HepG2 (cell line): ENCODE measurements at regions not wholly inside any gene's neighbourhood (a gene's known extent, or its start where the extent isn't known, plus 50 kb on each side); places are given as distances from the start of the nearest gene placed in this dataset.
"Not testable (repeated sequence)": the region's sequence is repeated elsewhere in the genome, so short reads cannot be mapped to it uniquely, and the experiment has no call there.

ENCODE experiments used
- ATAC-seq: fragments of 200-7000 bp; cut with Tn5 transposase; 3 replicates; pipeline ENCODE4 v1.9.1; 2020; ENCODE audit warnings: mild to moderate bottlenecking, moderate library complexity
- BruUV-seq: library from RNA; stranded (reverse); fragments of 400-500 nt; replicated peaks from 2 replicates; lab custom pipeline; 2021; lab: Mats Ljungman, UMichigan
- CTCF ChIA-PET: fragments of 300-600 bp; formaldehyde crosslinking; extraction: SDS; loops from one replicate; lab custom pipeline; 2021; ENCODE audit warnings: low total read pairs, inconsistent platforms, low intra/inter-chr PET ratio; lab: Yijun Ruan, JAX
- POLR2A ChIA-PET: fragments of 350-600 bp; sonication (Branson Sonifier 250); formaldehyde crosslinking; loops from one replicate; lab custom pipeline; 2020; ENCODE audit warnings: antibody characterized with exemption, inconsistent platforms; lab: Yijun Ruan, JAX
- DNase-seq: peaks from one replicate; pipeline ENCODE4 v3.0.0-alpha.2; 2015; ENCODE audit warnings: low spot score
- FAIRE-seq: peaks from 3 replicates; lab custom pipeline; 2011; peaks lifted over from hg19 to GRCh38; lab: Jason Lieb, UNC
- H2AFZ ChIP-seq: one replicate; pipeline ENCODE4 v1.6.1; 2011; ENCODE audit warnings: low read length, inconsistent platforms
- H3K27ac ChIP-seq: fragments of 300-600 bp; 3 replicates; pipeline ENCODE4 v1.8.0; 2011; ENCODE audit warnings: mixed run types, mild to moderate bottlenecking, mixed read lengths, low read length, inconsistent platforms; ENCODE audit not compliant: insufficient read depth; ENCODE audit errors: extremely low read length
- H3K27me3 ChIP-seq, 2 experiments: fragments of 200-600 bp in 1 of 2; 2 replicates in 1 of 2; 3 replicates in 1 of 2; pipeline versions ENCODE4 v1.6.0 to v1.8.0; 2011; ENCODE audit warnings: low read length in 2 of 2, mild to moderate bottlenecking in 2 of 2, moderate library complexity in 2 of 2, inconsistent platforms in 1 of 2; ENCODE audit not compliant: insufficient read depth in 2 of 2, control insufficient read depth in 1 of 2
- H3K36me3 ChIP-seq, 2 experiments: fragments of 200-600 bp in 1 of 2; replicated peaks in 1 of 2; 2 replicates in 1 of 2; 3 replicates in 1 of 2; pipeline versions ENCODE4 v1.5.1 to v1.8.0; 2011; ENCODE audit warnings: low read length in 2 of 2, inconsistent platforms in 1 of 2; ENCODE audit not compliant: insufficient read depth in 2 of 2, control insufficient read depth in 1 of 2
- H3K4me1 ChIP-seq: 2 replicates; pipeline ENCODE4 v1.5.1; 2012; ENCODE audit warnings: low read length, inconsistent platforms; ENCODE audit not compliant: insufficient read depth
- H3K4me2 ChIP-seq: 2 replicates; pipeline ENCODE4 v1.6.0; 2011; ENCODE audit warnings: low read depth, low read length, inconsistent platforms
- H3K4me3 ChIP-seq, 3 experiments: fragments of 200-600 bp in 1 of 3; sonication (generic), shearing (Covaris generic) in 1 of 3; replicated peaks in 1 of 3; 2 replicates each; pipeline ENCODE4 v1.5.1; 2011 to 2016; ENCODE audit warnings: low read length in 3 of 3, inconsistent platforms in 2 of 3, low read depth in 2 of 3, mild to moderate bottlenecking in 2 of 3, control low read depth in 1 of 3, mixed read lengths in 1 of 3; ENCODE audit not compliant: insufficient read depth in 1 of 3
- H3K79me2 ChIP-seq: one replicate; pipeline ENCODE4 v1.6.1; 2011; ENCODE audit warnings: low read length, inconsistent platforms; ENCODE audit not compliant: insufficient read depth
- H3K9ac ChIP-seq: 2 replicates; pipeline ENCODE4 v1.6.0; 2011; ENCODE audit warnings: mild to moderate bottlenecking, low read depth, low read length, inconsistent platforms; ENCODE audit not compliant: insufficient read depth
- H3K9me3 ChIP-seq: 2 replicates; pipeline ENCODE4 v1.5.1; 2012; ENCODE audit warnings: mild to moderate bottlenecking, low read length
- H4K20me1 ChIP-seq: 2 replicates; pipeline ENCODE4 v1.6.0; 2011; ENCODE audit warnings: inconsistent platforms, mild to moderate bottlenecking, low read length, moderate library complexity; ENCODE audit not compliant: insufficient read depth
- MAFF ChIP-seq: IDR thresholded peaks from 2 replicates; pipeline ENCODE4 v1.6.1; 2011; ENCODE audit warnings: low read depth, low read length, improper control_type of control experiment
- MAFK ChIP-seq, 2 experiments: IDR thresholded peaks in 1 of 2; conservative IDR thresholded peaks in 1 of 2; 2 replicates each; pipeline ENCODE4 v1.6.1; 2011; ENCODE audit warnings: improper control_type of control experiment in 2 of 2, low read length in 2 of 2
- ZNF432 ChIP-seq: sonication (generic); formaldehyde crosslinking; IDR thresholded peaks from 2 replicates; pipeline ENCODE4 v1.5.0; 2020; ENCODE audit warnings: missing genetic modification reagents, mild to moderate bottlenecking, borderline replicate concordance
- WGBS: methylation state at CpG from one replicate; pipeline ENCODE4 v1.1.6; 2017; ENCODE audit warnings: low lambda C conversion rate; 5-methylcytosine and 5-hydroxymethylcytosine counted together
- in situ Hi-C: cut with HindIII; loops from 2 replicates; pipeline ENCODE4 v1.10.0; 2017; ENCODE audit warnings: low pct_unique_long_range_greater_than_20kb; ENCODE audit not compliant: extremely low pct_ligation_motif_present
- intact Hi-C: fragments of 100-400 bp; cut with micrococcal nuclease; formaldehyde crosslinking; loops from one replicate; pipeline ENCODE4 v1.10.0; 2022; ENCODE audit not compliant: unreplicated experiment

- BruUV-seq, H4K20me1 ChIP-seq, H3K4me2 ChIP-seq, DNase-seq, ATAC-seq, H3K27ac ChIP-seq, H2AFZ ChIP-seq, H3K79me2 ChIP-seq, H3K36me3 ChIP-seq, CTCF ChIA-PET, FAIRE-seq, H3K27me3 ChIP-seq, H3K9ac ChIP-seq, POLR2A ChIA-PET, H3K4me1 ChIP-seq, H3K4me3 ChIP-seq, intact Hi-C loops, in situ Hi-C loops: not testable (repeated sequence)
- WGBS: no CpG with 5 or more reads among the region's 27 CpGs
- H3K9me3 ChIP-seq: peaks cover 70% of the 10 kb centered on the region
These were observed 1430.4 kb upstream of the FLRT2 start for GRCh38 chr14:84099560-84099959.

GRCh38 chr14:84107835-84108343 is 1422.1 kb upstream of the FLRT2 start:
- Histone ChIP-seq H3K4me1 (no peaks in the 10 kb centered on the region), H3K9me3 (peaks cover 88% of the 10 kb centered on the region)
- no peak for ATAC-seq
- intact Hi-C loops: no loop called here
- POLR2A ChIA-PET: no interaction called here
- TF ChIP-seq MAFK (conservative IDR thresholded peaks at IDR 0.05 in 1 of 2, IDR thresholded peaks at IDR 0.05 in 1 of 2; ENCODE audit: low read length in 2 of 2) (peak; percentile 51 to 67), MAFF (peak; percentile 51), ZNF432 (CRISPR knock-in tag) (no peak)
- TF ChIP-seq, all 625 proteins: peak for 2
- Histone ChIP-seq H3K9ac (no peak overlapping the region), H3K79me2 (no peaks in the 10 kb centered on the region), H2AFZ (no peak overlapping the region), H3K4me2 (no peak overlapping the region), H3K4me3 (no peak overlapping the region), H3K36me3 (no peaks in the 10 kb centered on the region), H3K27me3 (no peaks in the 10 kb centered on the region), H3K27ac (no peak overlapping the region), H4K20me1 (no peaks in the 10 kb centered on the region)
- in situ Hi-C loops: no loop called here
- FAIRE-seq: no peak
- DNase-seq: no peak
- no TSS peak for BruUV-seq
- CTCF ChIA-PET: no interaction called here
